Hematopoietic multipotent progenitor cell treated with erythropoietin and hydrocortisone succinate and interleukin-3 and kit ligand, for 8 days (in vitro differentiated cells): ENCODE measurements at regions not wholly inside any gene's neighbourhood (a gene's known extent, or its start where the extent isn't known, plus 50 kb on each side); places are given as distances from the start of the nearest gene placed in this dataset.

Experiments used
- DNase-seq: peaks from one replicate; pipeline ENCODE4 v3.0.0-alpha.2; 2015

- no peak for DNase-seq
These were observed 77.7 kb upstream of the LRRC55 start for GRCh38 chr11:57103899-57104605.

- no peak for DNase-seq
These were observed 72.4 kb upstream of the LRRC55 start for GRCh38 chr11:57109331-57109730.

- no peak for DNase-seq
These were observed 70.1 kb upstream of the LRRC55 start for GRCh38 chr11:57111619-57112018.

- DNase-seq: peak; percentile 55
These were observed 65.1 kb upstream of the LRRC55 start for GRCh38 chr11:57116654-57117053.

GRCh38 chr11:57120192-57120965, 61.4 kb upstream of the LRRC55 start:
- DNase-seq: no peak

GRCh38 chr11:57121996-57122395, 59.8 kb upstream of the LRRC55 start:
- DNase-seq: no peak

GRCh38 chr11:57123590-57123989, 58.2 kb upstream of the LRRC55 start:
- no peak for DNase-seq

- DNase-seq: no peak
These were observed 57.2 kb upstream of the LRRC55 start for GRCh38 chr11:57124505-57124904.

- DNase-seq: no peak
These were observed 56.8 kb upstream of the LRRC55 start for GRCh38 chr11:57124917-57125316.

- DNase-seq: no peak
These were observed 54.9 kb upstream of the LRRC55 start for GRCh38 chr11:57126766-57127400.

GRCh38 chr11:57131080-57131790, 50.5 kb upstream of the LRRC55 start:
- peak; percentile 27 for DNase-seq
